ENCODE measurements at regions not wholly inside any gene's neighbourhood (a gene's known extent, or its start where the extent isn't known, plus 50 kb on each side); places are given as distances from the start of the nearest gene placed in this dataset.

- DNase-seq (ENCODE audit: low read depth), result no peak
- H3K4me3 ChIP-seq (ENCODE audit: low read depth, low read length), result no peak overlapping the region
- TF ChIP-seq CTCF (conservative IDR thresholded peaks at IDR 0.05; ENCODE audit: low read depth, low read length), result no peak
Measured at GRCh38 chrX:39981946-39982345, 115.8 kb downstream of the BCOR start.

- TF ChIP-seq CTCF (conservative IDR thresholded peaks at IDR 0.05; ENCODE audit: low read depth, low read length), result no peak
- H3K4me3 ChIP-seq (ENCODE audit: low read depth, low read length), result no peak overlapping the region
- DNase-seq (ENCODE audit: low read depth), result no peak
Measured at GRCh38 chrX:39982948-39983347, 114.8 kb downstream of the BCOR start.

GRCh38 chrX:39983715-39984114 lies 114.0 kb downstream of the BCOR start:
- no peak for TF ChIP-seq CTCF (conservative IDR thresholded peaks at IDR 0.05; ENCODE audit: low read depth, low read length)
- no peak overlapping the region for H3K4me3 ChIP-seq (ENCODE audit: low read depth, low read length)
- peak; percentile 54 for DNase-seq (ENCODE audit: low read depth)

- DNase-seq (ENCODE audit: low read depth), result peak; percentile 16
- H3K4me3 ChIP-seq (ENCODE audit: low read depth, low read length), result no peak overlapping the region
- TF ChIP-seq CTCF (conservative IDR thresholded peaks at IDR 0.05; ENCODE audit: low read depth, low read length), result no peak
Measured at GRCh38 chrX:39984191-39984956, 113.4 kb downstream of the BCOR start.

- DNase-seq (ENCODE audit: low read depth), result no peak
- H3K4me3 ChIP-seq (ENCODE audit: low read depth, low read length), result no peak overlapping the region
Measured at GRCh38 chrX:39985071-39985470, 112.7 kb downstream of the BCOR start.

GRCh38 chrX:39985551-39985950 lies 112.2 kb downstream of the BCOR start:
- DNase-seq (ENCODE audit: low read depth), result no peak
- no peak for TF ChIP-seq CTCF (conservative IDR thresholded peaks at IDR 0.05; ENCODE audit: low read depth, low read length)
- H3K4me3 ChIP-seq (ENCODE audit: low read depth, low read length), result no peak overlapping the region

More at GRCh38 chrX:39985071-39985470, 112.7 kb downstream of the BCOR start:
- no peak for TF ChIP-seq CTCF (conservative IDR thresholded peaks at IDR 0.05; ENCODE audit: low read depth, low read length)

GRCh38 chrX:39988496-39988895 lies 109.3 kb downstream of the BCOR start:
- no peak overlapping the region for H3K4me3 ChIP-seq (ENCODE audit: low read depth, low read length)
- no peak for DNase-seq (ENCODE audit: low read depth)
- no peak for TF ChIP-seq CTCF (conservative IDR thresholded peaks at IDR 0.05; ENCODE audit: low read depth, low read length)

Data from choroid plexus epithelial cell (primary cell).